Neural cell (in vitro differentiated cells): ENCODE measurements at regions not wholly inside any gene's neighbourhood (a gene's known extent, or its start where the extent isn't known, plus 50 kb on each side); places are given as distances from the start of the nearest gene placed in this dataset.

Experiments
- H2AFZ ChIP-seq: fragments of 200-600, 300-800 bp; sonication (generic), shearing (Covaris generic); 2 replicates; pipeline ENCODE4 v1.6.0; 2014; ENCODE audit warnings: low read depth, mild to moderate bottlenecking, antibody characterized with exemption, low read length, moderate library complexity
- H3F3A ChIP-seq: fragments of 200-600 bp; shearing (Covaris generic); 2 replicates; pipeline ENCODE4 v1.6.1; 2016; ENCODE audit warnings: mild to moderate bottlenecking, moderate library complexity, mixed read lengths, antibody characterized with exemption, low read length; ENCODE audit not compliant: insufficient read depth, poor library complexity, severe bottlenecking
- H3K27ac ChIP-seq: fragments of 200-600, 300-800 bp; sonication (generic), shearing (Covaris generic); 2 replicates; pipeline ENCODE4 v1.5.1; 2014; ENCODE audit warnings: mild to moderate bottlenecking, low read length, moderate library complexity
- H3K27me3 ChIP-seq: fragments of 300-800, 200-600 bp; sonication (generic), shearing (Covaris generic); 2 replicates; pipeline ENCODE4 v1.6.0; 2014; ENCODE audit warnings: mild to moderate bottlenecking, low read depth, low read length, moderate library complexity; ENCODE audit not compliant: insufficient read depth
- H3K36me3 ChIP-seq: fragments of 300-800, 200-600 bp; sonication (generic), shearing (Covaris generic); 2 replicates; pipeline ENCODE4 v1.5.1; 2014; ENCODE audit warnings: mild to moderate bottlenecking, antibody characterized with exemption, low read length, moderate library complexity; ENCODE audit not compliant: insufficient read depth
- H3K4me2 ChIP-seq: fragments of 300-800, 200-600 bp; sonication (generic), shearing (Covaris generic); 2 replicates; pipeline ENCODE4 v1.6.0; 2014; ENCODE audit warnings: mild to moderate bottlenecking, low read length
- H3K4me3 ChIP-seq: fragments of 300-800, 200-600 bp; sonication (generic), shearing (Covaris generic); 2 replicates; pipeline ENCODE4 v1.5.1; 2014; ENCODE audit warnings: mild to moderate bottlenecking, low read length, moderate library complexity
- H3K79me2 ChIP-seq: fragments of 200-600 bp; shearing (Covaris generic); replicated peaks from 2 replicates; pipeline ENCODE4 v1.6.0; 2014; ENCODE audit warnings: mild to moderate bottlenecking, low read length, moderate library complexity; ENCODE audit not compliant: insufficient read depth
- H3K9ac ChIP-seq: fragments of 300-800, 200-600 bp; sonication (generic), shearing (Covaris generic); 2 replicates; pipeline ENCODE4 v1.6.1; 2016; ENCODE audit warnings: mild to moderate bottlenecking, low read length, mixed read lengths
- H3K9me2 ChIP-seq: fragments of 200-600 bp; shearing (Covaris generic); 2 replicates; pipeline ENCODE4 v1.6.1; 2016; ENCODE audit warnings: mild to moderate bottlenecking, low read length, mixed read lengths; ENCODE audit not compliant: insufficient read depth
- H3K9me3 ChIP-seq: fragments of 200-600, 300-800 bp; sonication (generic), shearing (Covaris generic); 2 replicates; pipeline ENCODE4 v1.6.1; 2016; ENCODE audit warnings: mild to moderate bottlenecking, mixed run types, low read length, moderate library complexity, mixed read lengths
- H4K20me1 ChIP-seq: fragments of 200-600 bp; shearing (Covaris generic); 2 replicates; pipeline ENCODE4 v1.6.1; 2016; ENCODE audit warnings: mild to moderate bottlenecking, mixed run types; ENCODE audit not compliant: insufficient read depth
- EP300 ChIP-seq: fragments of 450-650 bp; conservative IDR thresholded peaks from 2 replicates; pipeline ENCODE4 v1.6.1; 2014; ENCODE audit warnings: antibody characterized with exemption, mild to moderate bottlenecking, moderate library complexity; ENCODE audit not compliant: poor library complexity, severe bottlenecking
- EZH2 ChIP-seq: fragments of 200-600, 300-800 bp; shearing (Covaris generic), sonication (generic); IDR thresholded peaks from 2 replicates; pipeline ENCODE4 v1.6.1; 2014; ENCODE audit warnings: antibody characterized with exemption, low read length, borderline replicate concordance, mild to moderate bottlenecking; ENCODE audit not compliant: insufficient read depth, poor library complexity, severe bottlenecking
- MXI1 ChIP-seq: fragments of 450-650 bp; conservative IDR thresholded peaks from 2 replicates; pipeline ENCODE4 v1.6.1; 2014; ENCODE audit warnings: antibody characterized with exemption, mild to moderate bottlenecking; ENCODE audit not compliant: poor library complexity, severe bottlenecking
- POLR2AphosphoS5 ChIP-seq: IDR thresholded peaks from 2 replicates; pipeline ENCODE4 v1.6.1; 2012
- RAD21 ChIP-seq: fragments of 450-650 bp; conservative IDR thresholded peaks from 2 replicates; pipeline ENCODE4 v1.6.1; 2014; ENCODE audit warnings: antibody characterized with exemption, mild to moderate bottlenecking, moderate library complexity
- SMC3 ChIP-seq: fragments of 450-650 bp; conservative IDR thresholded peaks from 2 replicates; pipeline ENCODE4 v1.6.1; 2014; ENCODE audit warnings: antibody characterized with exemption, mild to moderate bottlenecking, moderate library complexity; ENCODE audit not compliant: poor library complexity
- TAF1 ChIP-seq: IDR thresholded peaks from 2 replicates; pipeline ENCODE4 v1.6.1; 2012; ENCODE audit warnings: low read depth
- TF ChIP-seq, protein P1 (sequence below): IDR thresholded peaks from 2 replicates; pipeline ENCODE4 v1.6.1; 2012; ENCODE audit warnings: borderline replicate concordance
- TF ChIP-seq, protein P2 (sequence below): fragments of 450-650 bp; IDR thresholded peaks from 2 replicates; pipeline ENCODE4 v1.5.1; 2014; ENCODE audit warnings: antibody characterized with exemption, mild to moderate bottlenecking, moderate library complexity; ENCODE audit not compliant: poor library complexity, severe bottlenecking

DNA sequence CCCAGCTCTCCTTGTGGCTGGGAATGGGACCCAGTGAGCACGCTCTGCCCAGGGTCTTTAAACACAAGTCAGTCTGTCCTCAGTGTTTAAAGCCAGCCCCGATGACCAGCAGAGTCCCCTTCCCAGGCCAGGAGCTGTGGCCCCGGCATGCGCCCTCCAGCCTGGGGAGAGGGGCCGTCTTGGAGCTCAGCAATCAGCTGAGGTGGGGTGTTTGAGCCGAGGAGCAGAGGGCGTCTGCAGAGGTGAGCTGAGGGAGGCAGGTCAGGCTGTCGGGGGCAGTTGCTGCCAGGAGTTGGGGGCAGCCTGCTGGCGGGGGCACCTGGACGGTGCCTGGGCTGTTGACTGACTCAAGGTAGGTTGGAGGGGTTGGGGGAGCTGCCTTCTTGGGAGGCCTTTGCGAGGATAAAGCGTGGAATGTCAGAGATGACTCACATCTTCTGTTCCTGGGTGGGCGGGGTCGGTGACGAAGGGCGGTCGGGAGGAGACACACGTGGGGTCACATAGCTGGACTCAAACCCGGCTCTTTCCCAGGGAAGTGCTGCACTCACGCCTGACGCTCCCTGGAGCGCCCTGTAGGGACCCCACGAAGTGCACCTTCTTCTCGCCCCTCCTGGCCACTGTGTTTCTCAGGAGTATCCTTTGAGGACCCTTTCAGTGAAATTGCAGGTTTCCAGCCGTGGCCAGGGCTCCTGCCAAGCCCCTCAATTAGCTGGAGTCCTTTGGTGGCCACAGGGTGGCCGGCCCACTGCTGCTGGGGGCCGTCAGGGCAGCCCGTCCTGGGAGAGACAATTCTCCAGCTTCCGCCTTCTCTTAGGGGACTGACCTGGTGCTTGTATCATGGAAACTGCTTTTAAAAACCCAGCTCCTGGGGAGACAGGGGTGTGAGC, 86.2 kb downstream of the SIK1 start:
- Histone ChIP-seq H3F3A (no peaks in the 10 kb centered on the region), H2AFZ (no peak overlapping the region), H3K79me2 (no peaks in the 10 kb centered on the region), H3K9me3 (no peaks in the 10 kb centered on the region), H3K4me3 (no peak overlapping the region), H3K9ac (no peak overlapping the region), H3K27me3 (no peaks in the 10 kb centered on the region), H3K4me2 (no peak overlapping the region), H3K36me3 (no peaks in the 10 kb centered on the region), H3K27ac (no peak overlapping the region), H4K20me1 (no peaks in the 10 kb centered on the region), H3K9me2 (no peaks in the 10 kb centered on the region)
- TF ChIP-seq MXI1 (no peak), EP300 (no peak), POLR2AphosphoS5 (no peak), RAD21 (no peak), TAF1 (no peak), EZH2 (no peak), SMC3 (no peak)
- TF ChIP-seq, protein P1, sequence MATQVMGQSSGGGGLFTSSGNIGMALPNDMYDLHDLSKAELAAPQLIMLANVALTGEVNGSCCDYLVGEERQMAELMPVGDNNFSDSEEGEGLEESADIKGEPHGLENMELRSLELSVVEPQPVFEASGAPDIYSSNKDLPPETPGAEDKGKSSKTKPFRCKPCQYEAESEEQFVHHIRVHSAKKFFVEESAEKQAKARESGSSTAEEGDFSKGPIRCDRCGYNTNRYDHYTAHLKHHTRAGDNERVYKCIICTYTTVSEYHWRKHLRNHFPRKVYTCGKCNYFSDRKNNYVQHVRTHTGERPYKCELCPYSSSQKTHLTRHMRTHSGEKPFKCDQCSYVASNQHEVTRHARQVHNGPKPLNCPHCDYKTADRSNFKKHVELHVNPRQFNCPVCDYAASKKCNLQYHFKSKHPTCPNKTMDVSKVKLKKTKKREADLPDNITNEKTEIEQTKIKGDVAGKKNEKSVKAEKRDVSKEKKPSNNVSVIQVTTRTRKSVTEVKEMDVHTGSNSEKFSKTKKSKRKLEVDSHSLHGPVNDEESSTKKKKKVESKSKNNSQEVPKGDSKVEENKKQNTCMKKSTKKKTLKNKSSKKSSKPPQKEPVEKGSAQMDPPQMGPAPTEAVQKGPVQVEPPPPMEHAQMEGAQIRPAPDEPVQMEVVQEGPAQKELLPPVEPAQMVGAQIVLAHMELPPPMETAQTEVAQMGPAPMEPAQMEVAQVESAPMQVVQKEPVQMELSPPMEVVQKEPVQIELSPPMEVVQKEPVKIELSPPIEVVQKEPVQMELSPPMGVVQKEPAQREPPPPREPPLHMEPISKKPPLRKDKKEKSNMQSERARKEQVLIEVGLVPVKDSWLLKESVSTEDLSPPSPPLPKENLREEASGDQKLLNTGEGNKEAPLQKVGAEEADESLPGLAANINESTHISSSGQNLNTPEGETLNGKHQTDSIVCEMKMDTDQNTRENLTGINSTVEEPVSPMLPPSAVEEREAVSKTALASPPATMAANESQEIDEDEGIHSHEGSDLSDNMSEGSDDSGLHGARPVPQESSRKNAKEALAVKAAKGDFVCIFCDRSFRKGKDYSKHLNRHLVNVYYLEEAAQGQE: no peak
- TF ChIP-seq, protein P2, sequence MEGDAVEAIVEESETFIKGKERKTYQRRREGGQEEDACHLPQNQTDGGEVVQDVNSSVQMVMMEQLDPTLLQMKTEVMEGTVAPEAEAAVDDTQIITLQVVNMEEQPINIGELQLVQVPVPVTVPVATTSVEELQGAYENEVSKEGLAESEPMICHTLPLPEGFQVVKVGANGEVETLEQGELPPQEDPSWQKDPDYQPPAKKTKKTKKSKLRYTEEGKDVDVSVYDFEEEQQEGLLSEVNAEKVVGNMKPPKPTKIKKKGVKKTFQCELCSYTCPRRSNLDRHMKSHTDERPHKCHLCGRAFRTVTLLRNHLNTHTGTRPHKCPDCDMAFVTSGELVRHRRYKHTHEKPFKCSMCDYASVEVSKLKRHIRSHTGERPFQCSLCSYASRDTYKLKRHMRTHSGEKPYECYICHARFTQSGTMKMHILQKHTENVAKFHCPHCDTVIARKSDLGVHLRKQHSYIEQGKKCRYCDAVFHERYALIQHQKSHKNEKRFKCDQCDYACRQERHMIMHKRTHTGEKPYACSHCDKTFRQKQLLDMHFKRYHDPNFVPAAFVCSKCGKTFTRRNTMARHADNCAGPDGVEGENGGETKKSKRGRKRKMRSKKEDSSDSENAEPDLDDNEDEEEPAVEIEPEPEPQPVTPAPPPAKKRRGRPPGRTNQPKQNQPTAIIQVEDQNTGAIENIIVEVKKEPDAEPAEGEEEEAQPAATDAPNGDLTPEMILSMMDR: no peak

DNA sequence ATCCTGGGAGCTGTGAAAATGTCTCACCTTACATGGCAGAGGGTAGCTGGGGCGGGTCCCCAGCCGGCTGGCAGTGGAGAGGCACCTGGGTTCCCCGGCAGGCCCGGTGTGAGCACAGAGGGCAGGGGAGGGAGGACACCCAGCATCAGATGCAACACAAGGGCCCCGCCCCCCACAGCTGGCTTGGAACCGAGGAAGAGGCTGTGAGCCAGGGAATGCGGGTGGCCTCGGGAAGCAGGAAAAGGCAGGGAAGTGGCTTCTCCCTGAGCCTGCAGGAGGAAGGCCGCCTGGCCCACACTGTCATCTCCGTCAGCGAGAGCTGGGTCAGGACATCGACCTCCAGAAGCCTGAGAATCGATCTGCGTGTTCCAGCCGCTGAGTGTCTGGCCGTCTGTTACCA, 87.3 kb downstream of the SIK1 start:
- H2AFZ ChIP-seq: no peak overlapping the region
- H3K4me2 ChIP-seq: no peak overlapping the region
- H3K9ac ChIP-seq: no peak overlapping the region
- TF ChIP-seq EP300 (no peak), SMC3 (no peak), TAF1 (no peak), RAD21 (no peak), POLR2AphosphoS5 (no peak), EZH2 (no peak), MXI1 (no peak)
- TF ChIP-seq, protein P1: no peak
- TF ChIP-seq, protein P2: no peak
- no peaks in the 10 kb centered on the region for H3F3A ChIP-seq
- no peak overlapping the region for H3K4me3 ChIP-seq
- H3K27ac ChIP-seq: no peak overlapping the region
- H3K27me3 ChIP-seq: no peaks in the 10 kb centered on the region
- H3K9me2 ChIP-seq: no peaks in the 10 kb centered on the region
- H3K9me3 ChIP-seq: no peaks in the 10 kb centered on the region
- no peaks in the 10 kb centered on the region for H3K36me3 ChIP-seq
- H3K79me2 ChIP-seq: no peaks in the 10 kb centered on the region
- H4K20me1 ChIP-seq: no peaks in the 10 kb centered on the region
